Smooth muscle cell (in vitro differentiated cells): ENCODE measurements at regions not wholly inside any gene's neighbourhood (a gene's known extent, or its start where the extent isn't known, plus 50 kb on each side); places are given as distances from the start of the nearest gene placed in this dataset.

Experiments
- DNase-seq: peaks from one replicate; lab custom pipeline; 2025; ENCODE audit not compliant: unreplicated experiment; lab: John Stamatoyannopoulos, UW
- H2AFZ ChIP-seq: fragments of 200-600 bp; sonication (generic); 2 replicates; pipeline ENCODE4 v1.6.0; 2016; ENCODE audit warnings: antibody characterized with exemption, low read depth, mild to moderate bottlenecking
- H3F3A ChIP-seq: fragments of 200-600 bp; sonication (generic); 2 replicates; pipeline ENCODE4 v1.6.0; 2017; ENCODE audit warnings: antibody characterized with exemption, low read depth
- H3K27ac ChIP-seq: fragments of 200-600 bp; sonication (generic); 2 replicates; pipeline ENCODE4 v1.5.1; 2016; ENCODE audit warnings: low read depth, mild to moderate bottlenecking
- H3K27me3 ChIP-seq: fragments of 200-600 bp; sonication (generic); 2 replicates; pipeline ENCODE4 v1.6.1; 2016; ENCODE audit warnings: low read depth, mild to moderate bottlenecking
- H3K36me3 ChIP-seq: fragments of 200-600 bp; sonication (generic); 2 replicates; pipeline ENCODE4 v1.5.1; 2016; ENCODE audit warnings: low read depth
- H3K4me1 ChIP-seq: fragments of 200-600 bp; sonication (generic); 2 replicates; pipeline ENCODE4 v1.5.1; 2016; ENCODE audit warnings: low read depth
- H3K4me2 ChIP-seq: fragments of 200-600 bp; sonication (generic); 2 replicates; pipeline ENCODE4 v1.6.0; 2016; ENCODE audit warnings: mild to moderate bottlenecking
- H3K4me3 ChIP-seq: fragments of 200-600 bp; sonication (generic); 2 replicates; pipeline ENCODE4 v1.5.1; 2016; ENCODE audit warnings: mild to moderate bottlenecking
- H3K79me2 ChIP-seq: fragments of 200-600 bp; sonication (generic); 2 replicates; pipeline ENCODE4 v1.6.0; 2016; ENCODE audit warnings: low read depth, mild to moderate bottlenecking
- H3K9ac ChIP-seq: fragments of 200-600 bp; sonication (generic); 2 replicates; pipeline ENCODE4 v1.6.0; 2016; ENCODE audit warnings: low read depth
- H3K9me3 ChIP-seq: fragments of 200-600 bp; sonication (generic); replicated peaks from 2 replicates; pipeline ENCODE4 v1.5.1; 2016; ENCODE audit warnings: low read depth
- H4K20me1 ChIP-seq: fragments of 200-600 bp; sonication (generic); 2 replicates; pipeline ENCODE4 v1.6.0; 2016; ENCODE audit warnings: low read depth
- CTCF ChIP-seq: fragments of 200-600 bp; sonication (generic); IDR thresholded peaks from 2 replicates; pipeline ENCODE4 v1.5.1; 2017; ENCODE audit warnings: borderline replicate concordance, mild to moderate bottlenecking, antibody characterized with exemption; ENCODE audit not compliant: insufficient read depth, poor library complexity, severe bottlenecking
- WGBS: methylation state at CpG from one replicate; pipeline ENCODE4 v1.1.7; 2016; ENCODE audit warnings: low lambda C conversion rate; 5-methylcytosine and 5-hydroxymethylcytosine counted together

GRCh38 chr2:198387677-198388076 is 583.3 kb downstream of the PLCL1 start:
- Histone ChIP-seq H3K27ac (no peak overlapping the region), H3K9me3 (no peaks in the 10 kb centered on the region), H3F3A (no peaks in the 10 kb centered on the region), H3K4me3 (no peak overlapping the region), H3K36me3 (no peaks in the 10 kb centered on the region), H3K4me2 (no peak overlapping the region), H3K27me3 (peaks cover 8% of the 10 kb centered on the region), H3K9ac (no peak overlapping the region), H3K4me1 (no peaks in the 10 kb centered on the region), H2AFZ (no peak overlapping the region), H3K79me2 (no peaks in the 10 kb centered on the region), H4K20me1 (no peaks in the 10 kb centered on the region)
- WGBS: 0% methylated on average over 1 of the region's 1 CpG
- TF ChIP-seq CTCF: no peak
- DNase-seq: no peak

- DNase-seq: no peak
- WGBS: 81% methylated on average over 1 of the region's 1 CpG
These were observed 581.5 kb downstream of the PLCL1 start for GRCh38 chr2:198385856-198386255.

GRCh38 chr2:198385326-198385725 is 580.9 kb downstream of the PLCL1 start:
- Histone ChIP-seq H3K27me3 (peaks cover 23% of the 10 kb centered on the region), H2AFZ (no peak overlapping the region), H3F3A (no peaks in the 10 kb centered on the region), H3K36me3 (no peaks in the 10 kb centered on the region), H3K9me3 (no peaks in the 10 kb centered on the region), H3K9ac (no peak overlapping the region), H3K79me2 (no peaks in the 10 kb centered on the region), H4K20me1 (no peaks in the 10 kb centered on the region), H3K27ac (no peak overlapping the region), H3K4me1 (no peaks in the 10 kb centered on the region), H3K4me3 (no peak overlapping the region), H3K4me2 (no peak overlapping the region)
- 69% methylated on average over 4 of the region's 4 CpGs for WGBS
- TF ChIP-seq CTCF: no peak
- no peak for DNase-seq

More at GRCh38 chr2:198385856-198386255, 581.5 kb downstream of the PLCL1 start:
- Histone ChIP-seq H3K27me3 (peaks cover 18% of the 10 kb centered on the region), H3K9ac (no peak overlapping the region), H3F3A (no peaks in the 10 kb centered on the region), H3K4me3 (no peak overlapping the region), H3K36me3 (no peaks in the 10 kb centered on the region), H3K79me2 (no peaks in the 10 kb centered on the region), H3K4me2 (no peak overlapping the region), H4K20me1 (no peaks in the 10 kb centered on the region), H3K27ac (no peak overlapping the region), H2AFZ (no peak overlapping the region), H3K4me1 (no peaks in the 10 kb centered on the region), H3K9me3 (no peaks in the 10 kb centered on the region)
- no peak for TF ChIP-seq CTCF

GRCh38 chr2:198383392-198383791 is 579.0 kb downstream of the PLCL1 start:
- no peak for TF ChIP-seq CTCF
- no peak for DNase-seq

More at GRCh38 chr2:198383392-198383791, 579.0 kb downstream of the PLCL1 start:
- Histone ChIP-seq H3K4me2 (no peak overlapping the region), H3K4me3 (no peak overlapping the region), H4K20me1 (no peaks in the 10 kb centered on the region), H3K9ac (no peak overlapping the region), H3K9me3 (no peaks in the 10 kb centered on the region), H3K79me2 (no peaks in the 10 kb centered on the region), H3F3A (no peaks in the 10 kb centered on the region), H2AFZ (no peak overlapping the region), H3K27ac (no peak overlapping the region), H3K36me3 (no peaks in the 10 kb centered on the region), H3K27me3 (peaks cover 34% of the 10 kb centered on the region), H3K4me1 (no peaks in the 10 kb centered on the region)
